NOMO-1 (cell line): ENCODE measurements at regions not wholly inside any gene's neighbourhood (a gene's known extent, or its start where the extent isn't known, plus 50 kb on each side); places are given as distances from the start of the nearest gene placed in this dataset.
"Not testable (repeated sequence)": the region's sequence is repeated elsewhere in the genome, so short reads cannot be mapped to it uniquely, and the experiment has no call there.

ENCODE experiments used
- DNase-seq, 2 experiments: peaks; one replicate each; lab custom pipeline; 2025; ENCODE audit not compliant: unreplicated experiment in 2 of 2; lab: John Stamatoyannopoulos, UW

GRCh38 chr13:82298106-82298505, 1584.2 kb downstream of the SLITRK1 start:
- DNase-seq: no peak

GRCh38 chr13:82294226-82294625, 1588.0 kb downstream of the SLITRK1 start:
- DNase-seq: no peak

DNA sequence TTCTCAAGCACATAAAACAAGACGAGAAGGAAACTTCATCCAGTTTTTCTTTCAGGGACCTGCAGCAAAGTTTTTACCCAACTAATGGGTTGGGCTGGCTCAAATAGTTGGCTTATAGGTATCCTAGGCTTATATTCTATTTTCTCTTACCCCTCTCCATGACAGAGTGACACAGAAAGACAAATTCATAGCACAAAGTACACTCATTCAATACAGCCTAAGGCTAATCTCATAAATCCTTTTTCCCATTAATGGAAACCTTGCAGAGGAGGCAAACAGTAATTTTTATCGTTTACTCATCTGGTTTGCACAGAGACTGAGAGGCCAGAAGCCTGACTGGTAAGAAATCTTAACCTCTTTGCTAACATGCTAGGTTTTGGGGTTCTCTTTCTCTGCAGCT, 1589.9 kb downstream of the SLITRK1 start:
- no peak for DNase-seq

DNA sequence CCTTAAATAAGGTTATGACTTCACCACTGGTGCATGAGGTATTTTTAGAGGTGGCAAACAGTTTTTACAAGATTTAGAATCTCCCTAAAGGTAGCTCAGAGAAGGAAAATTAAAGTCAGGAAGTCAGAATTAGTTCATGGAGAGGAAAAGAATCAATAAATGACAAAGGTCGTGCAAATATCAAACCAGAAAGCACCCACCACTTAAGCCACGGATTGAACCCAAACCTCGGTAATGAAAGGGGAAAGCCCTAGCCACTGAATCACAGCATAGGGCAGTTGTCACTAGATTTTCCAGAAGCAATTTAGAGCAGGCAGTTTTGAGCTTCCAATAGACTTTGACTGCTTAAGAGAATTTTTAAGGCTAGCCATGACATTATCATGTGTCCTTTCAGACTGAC, 1590.4 kb downstream of the SLITRK1 start:
- DNase-seq: no peak

- DNase-seq: no peak
Observed at GRCh38 chr13:82275644-82276043, 1606.6 kb downstream of the SLITRK1 start.

- no peak for DNase-seq
Observed at GRCh38 chr13:82259284-82259683, 1623.0 kb downstream of the SLITRK1 start.

- DNase-seq: no peak
Observed at GRCh38 chr13:82257790-82258507, 1624.3 kb downstream of the SLITRK1 start.

GRCh38 chr13:82248762-82249161, 1633.5 kb downstream of the SLITRK1 start:
- DNase-seq: no peak

DNA sequence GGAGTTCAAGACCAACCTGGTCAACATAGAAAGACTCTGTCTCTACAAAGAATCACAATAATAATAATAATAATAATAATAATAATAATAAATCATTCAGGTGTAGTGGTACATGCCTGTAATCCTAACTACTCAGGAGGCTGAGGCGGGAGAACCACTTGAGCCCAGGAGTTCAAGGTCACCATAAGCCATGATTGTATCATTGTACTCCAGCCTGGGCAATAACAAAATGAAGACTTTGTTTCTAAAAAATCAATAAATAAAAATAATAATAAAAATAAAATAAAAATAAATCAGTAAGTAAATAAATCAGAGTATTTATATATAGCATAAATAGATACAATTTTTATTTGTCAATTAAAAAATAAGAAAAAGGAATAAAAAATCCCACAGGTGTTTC, 1636.4 kb downstream of the SLITRK1 start:
- DNase-seq: no peak

DNA sequence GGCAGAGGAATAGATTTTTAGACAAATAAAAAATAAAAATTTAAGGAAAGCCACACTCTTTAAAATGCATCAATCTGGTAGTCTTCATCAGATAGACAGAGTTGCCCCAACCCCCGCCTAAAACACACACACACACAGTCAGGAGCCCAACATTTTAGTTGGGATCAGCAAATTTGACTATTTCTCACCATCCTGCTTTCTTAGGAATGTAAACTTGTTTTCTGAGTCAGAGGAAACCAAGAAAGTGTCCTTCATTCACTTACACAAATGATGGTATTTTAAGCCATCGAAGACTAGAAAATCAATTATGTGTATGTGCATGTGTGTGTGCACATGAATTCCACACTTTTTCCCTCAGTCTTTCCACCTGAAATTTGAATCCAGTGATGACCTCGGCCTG, 1657.5 kb downstream of the SLITRK1 start:
- DNase-seq: no peak

GRCh38 chr13:82221621-82222020, 1660.7 kb downstream of the SLITRK1 start:
- no peak for DNase-seq

DNA sequence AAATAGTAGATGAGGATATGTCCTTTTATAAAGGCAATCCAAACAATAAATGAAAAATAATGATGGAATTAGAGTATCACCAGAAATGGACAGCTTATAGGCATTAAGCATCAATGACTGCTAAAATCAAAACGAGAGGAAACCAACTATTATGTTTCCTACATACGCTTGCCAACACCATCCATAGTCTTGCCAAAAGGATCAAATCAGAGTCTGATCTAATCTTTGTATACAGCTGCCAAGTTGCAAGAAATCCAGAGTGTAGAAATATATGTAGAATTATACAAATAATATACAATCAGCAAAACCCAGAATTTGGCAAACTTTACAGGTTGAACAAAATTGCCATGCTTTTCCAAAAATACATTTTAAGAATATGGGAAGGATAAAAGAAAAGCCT, 1661.6 kb downstream of the SLITRK1 start:
- DNase-seq: no peak

DNA sequence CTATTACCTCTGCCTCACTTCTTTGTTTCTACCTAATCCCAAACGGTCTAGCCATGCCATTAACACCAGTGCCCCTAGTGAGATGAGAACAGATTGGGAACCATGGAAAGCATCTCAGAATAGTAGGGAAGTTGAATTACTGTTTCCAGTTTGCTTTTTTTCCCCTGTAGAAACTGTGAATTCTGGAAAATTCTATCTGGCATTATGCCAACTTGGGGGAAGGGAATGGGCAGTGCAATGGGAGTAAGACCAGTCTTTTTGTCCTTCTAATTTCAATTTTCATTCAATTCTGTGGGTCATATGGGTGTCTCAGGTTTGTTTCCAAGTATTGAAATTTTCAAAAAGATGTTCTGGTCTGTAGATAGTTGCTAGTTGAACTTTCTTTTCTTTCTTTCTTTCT, 1666.1 kb downstream of the SLITRK1 start:
- no peak for DNase-seq

DNA sequence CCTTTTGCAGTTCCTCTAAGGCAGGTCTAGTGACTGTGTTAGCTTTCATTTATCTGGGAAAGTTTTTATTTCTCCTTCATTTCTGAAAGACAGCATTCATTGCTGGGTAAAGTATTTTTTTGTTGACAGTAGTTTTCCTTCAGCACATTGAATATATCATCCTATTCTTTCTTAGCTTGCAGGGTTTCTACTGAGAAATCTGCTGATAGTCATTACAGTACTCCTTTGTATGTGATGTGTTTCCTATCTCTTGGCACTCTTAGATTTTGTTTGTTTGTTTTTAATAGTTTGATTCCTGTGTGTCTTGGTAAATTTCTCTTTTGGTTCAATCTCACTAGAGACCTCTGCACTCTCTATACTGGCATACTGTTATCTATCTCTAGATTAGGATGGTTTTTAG, 1667.9 kb downstream of the SLITRK1 start:
- no peak for DNase-seq

DNA sequence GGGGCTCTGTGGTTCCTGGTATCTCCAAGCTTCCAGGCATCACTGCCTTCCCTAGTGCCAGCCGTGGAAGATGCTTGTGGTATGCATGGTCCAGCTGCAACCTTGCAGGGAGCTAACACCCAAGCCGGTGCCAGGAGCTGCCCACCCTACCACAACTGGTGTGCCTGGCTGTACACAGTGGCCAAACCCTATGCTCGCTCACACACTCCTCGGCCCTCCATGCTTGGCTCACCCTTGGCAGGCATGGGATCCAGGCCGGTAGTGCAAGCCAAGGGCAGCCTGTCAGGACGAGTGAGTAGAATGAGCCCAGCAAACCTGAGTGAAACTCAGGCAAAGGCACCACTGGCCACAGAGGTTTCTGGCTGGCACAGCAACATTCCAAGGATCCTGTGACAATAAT, 1676.0 kb downstream of the SLITRK1 start:
- no peak for DNase-seq

DNA sequence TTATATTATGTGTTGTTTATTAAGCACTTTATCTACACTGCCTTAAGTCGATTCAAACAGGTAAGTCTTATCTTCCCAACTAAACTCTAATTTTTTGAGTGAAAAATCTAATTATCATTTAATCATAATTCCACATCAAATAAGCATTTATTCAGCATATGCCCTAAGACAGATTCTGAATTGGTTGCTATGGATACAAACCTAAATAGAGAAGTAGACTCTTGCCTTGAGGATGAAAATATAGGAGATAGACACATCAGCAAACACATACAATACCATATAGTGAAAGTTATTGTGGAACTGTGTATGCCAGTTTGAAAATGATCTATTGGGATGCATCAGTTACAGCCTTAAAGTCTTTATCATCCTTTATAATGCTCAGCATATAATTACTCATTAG, 1679.9 kb downstream of the SLITRK1 start:
- DNase-seq: no peak

DNA sequence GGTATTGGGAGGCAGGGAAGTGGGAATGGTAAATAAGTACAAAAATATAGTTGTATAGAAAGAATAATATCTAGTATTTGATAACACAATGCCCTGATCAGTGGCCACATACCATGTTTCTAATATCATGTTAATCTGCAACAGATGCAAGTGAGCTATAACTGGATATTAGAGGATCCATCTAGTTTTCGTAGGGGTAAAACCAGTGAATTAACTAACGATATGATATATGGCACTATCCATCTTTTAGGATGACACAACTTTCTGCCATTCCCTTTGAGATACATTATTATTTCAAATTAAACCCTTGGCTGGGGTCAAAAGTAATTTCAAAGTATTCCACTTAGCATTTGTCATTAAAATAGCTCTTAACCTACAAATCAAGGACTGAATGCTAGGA, 1686.2 kb downstream of the SLITRK1 start:
- DNase-seq: no peak

DNA sequence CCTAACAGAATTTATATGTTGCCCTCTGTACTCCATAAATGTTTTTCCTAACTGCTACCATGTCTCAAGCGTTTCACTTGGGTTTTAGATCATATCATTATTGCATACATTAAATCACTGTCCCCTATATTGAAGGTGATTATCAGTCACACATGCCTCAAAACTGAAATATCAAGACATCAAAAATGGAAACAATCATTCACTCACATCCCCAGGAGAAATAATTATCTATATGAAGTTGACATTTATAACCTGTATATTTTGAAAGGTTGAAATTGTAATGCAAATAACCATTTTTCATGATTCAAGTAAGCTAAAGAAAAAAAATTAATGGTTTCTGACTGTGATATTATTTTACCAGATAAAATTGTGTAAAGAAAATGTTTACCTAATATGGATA, 1695.0 kb downstream of the SLITRK1 start:
- DNase-seq: no peak

DNA sequence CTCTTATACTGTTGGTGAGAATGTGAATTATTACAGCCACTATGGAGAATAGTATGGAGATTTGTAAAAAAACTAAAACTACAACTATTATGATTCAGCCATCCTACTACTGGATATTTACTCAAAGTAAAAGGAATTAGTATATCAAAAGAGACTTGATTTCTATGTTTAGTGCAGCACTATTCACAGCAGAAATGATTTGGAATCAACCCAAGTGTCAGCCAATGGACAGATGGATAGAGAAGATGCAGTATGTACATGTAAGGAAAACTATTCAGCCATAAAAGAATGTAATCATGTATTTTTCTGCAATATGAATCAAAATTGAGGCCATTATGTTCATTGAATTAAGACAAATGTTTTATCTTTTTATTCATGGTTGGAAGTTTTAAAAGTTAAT, 1705.5 kb downstream of the SLITRK1 start:
- no peak for DNase-seq

- no peak for DNase-seq
Observed at GRCh38 chr13:82165396-82166174, 1716.7 kb downstream of the SLITRK1 start.

GRCh38 chr13:82164780-82165395, 1717.4 kb downstream of the SLITRK1 start:
- not testable (repeated sequence) for DNase-seq

DNA sequence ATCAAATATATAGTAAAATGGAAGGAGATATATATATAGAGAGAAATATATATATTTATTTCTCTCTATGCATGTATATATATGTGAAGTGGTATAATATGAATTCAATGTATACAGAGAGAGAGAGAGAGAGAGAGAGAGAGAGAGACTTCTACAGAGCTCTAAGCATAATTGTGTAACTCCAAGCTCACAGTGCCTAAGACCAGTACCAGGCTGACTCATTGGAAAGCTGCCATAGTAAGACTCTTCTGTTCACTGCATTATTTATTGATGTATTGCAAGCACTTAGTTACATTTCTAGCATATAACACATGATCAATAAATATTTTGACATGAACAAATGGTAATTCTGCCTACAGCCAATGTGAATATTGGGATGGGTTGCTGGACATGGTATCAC, 1734.7 kb downstream of the SLITRK1 start:
- DNase-seq: no peak
